Left lung (tissue), 4 donors: ENCODE measurements at regions not wholly inside any gene's neighbourhood (a gene's known extent, or its start where the extent isn't known, plus 50 kb on each side); places are given as distances from the start of the nearest gene placed in this dataset.

ENCODE experiments used
- ATAC-seq: fragments of 200-7000 bp; cut with Tn5 transposase; one replicate; pipeline ENCODE4 v1.9.1; 2020; ENCODE audit warnings: moderate library complexity
- DNase-seq, 4 donors: peaks; one replicate each; pipeline ENCODE4 v3.0.0-alpha.2; 2013 to 2020
- H3K27ac ChIP-seq, 2 donors: fragments of 200-600 bp; sonication (generic) in 1 of 2; one replicate each; pipeline versions ENCODE4 v1.5.0 to v1.8.0; 2020 to 2021
- H3K27me3 ChIP-seq, 2 donors: fragments of 200-600 bp; sonication (generic) in 1 of 2; one replicate each; pipeline versions ENCODE4 v1.5.0 to v1.8.0; 2020 to 2021
- H3K36me3 ChIP-seq, 2 donors: fragments of 200-600 bp; sonication (generic) in 1 of 2; one replicate each; pipeline versions ENCODE4 v1.5.0 to v1.8.0; 2020 to 2021
- H3K4me1 ChIP-seq, 2 donors: fragments of 200-600 bp; one replicate each; pipeline ENCODE4 v1.8.0; 2021
- H3K4me3 ChIP-seq, 2 donors: fragments of 200-600 bp; sonication (generic) in 1 of 2; one replicate each; pipeline versions ENCODE4 v1.5.0 to v1.8.0; 2020 to 2021; ENCODE audit warnings: mild to moderate bottlenecking in 1 of 2
- H3K9me3 ChIP-seq, 2 donors: fragments of 200-600 bp; sonication (generic) in 1 of 2; one replicate each; pipeline versions ENCODE4 v1.5.0 to v1.8.0; 2020 to 2021
- intact Hi-C, 2 donors: fragments of 100-400 bp; cut with DNase I; formaldehyde crosslinking; loops; one replicate each; pipeline versions ENCODE4 v1.11.2 to v1.14.2; 2022
- TF ChIP-seq, protein P1 (sequence below), 2 donors: fragments of 200-600 bp; sonication (generic) in 1 of 2; IDR thresholded peaks; one replicate each; pipeline versions ENCODE4 v1.5.0 to v1.8.0; 2021; ENCODE audit warnings: antibody characterized with exemption in 2 of 2
- donor health status: DM: no; HTN: yes; CAD: no.
- donor health status: DM: no; HTN: no; CAD: no.

DNA sequence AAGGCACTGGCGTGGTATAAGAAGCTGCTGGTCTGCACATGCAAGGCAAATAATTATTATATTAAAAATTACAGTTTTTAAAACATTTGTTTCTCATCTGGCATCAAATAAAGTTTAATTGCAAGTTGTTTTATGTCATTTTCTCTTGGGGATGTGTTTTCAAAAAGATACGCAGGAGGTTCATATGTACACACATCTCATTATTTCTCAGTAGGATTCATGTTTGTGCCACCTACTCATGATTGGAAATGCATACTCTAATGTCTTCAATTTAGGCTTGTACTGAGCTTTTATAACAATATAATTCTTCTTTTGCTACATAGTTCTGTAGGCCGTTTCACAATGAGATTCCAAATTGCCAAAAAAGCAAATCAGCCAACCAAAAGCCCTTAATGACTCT lies 244.2 kb upstream of the MEF2C start:
- ATAC-seq (no peak), DNase-seq (peak in 2 of 4 donors; percentile 85 to 89)
- Histone ChIP-seq H3K27ac (no peak overlapping the region), H3K27me3 (no peaks in the 10 kb centered on the region), H3K36me3 (no peaks in the 10 kb centered on the region), H3K9me3 (peaks cover 0 to 4% of the 10 kb centered on the region in 2 donors), H3K4me3 (no peak overlapping the region), H3K4me1 (no peaks in the 10 kb centered on the region)
- TF ChIP-seq, protein P1, sequence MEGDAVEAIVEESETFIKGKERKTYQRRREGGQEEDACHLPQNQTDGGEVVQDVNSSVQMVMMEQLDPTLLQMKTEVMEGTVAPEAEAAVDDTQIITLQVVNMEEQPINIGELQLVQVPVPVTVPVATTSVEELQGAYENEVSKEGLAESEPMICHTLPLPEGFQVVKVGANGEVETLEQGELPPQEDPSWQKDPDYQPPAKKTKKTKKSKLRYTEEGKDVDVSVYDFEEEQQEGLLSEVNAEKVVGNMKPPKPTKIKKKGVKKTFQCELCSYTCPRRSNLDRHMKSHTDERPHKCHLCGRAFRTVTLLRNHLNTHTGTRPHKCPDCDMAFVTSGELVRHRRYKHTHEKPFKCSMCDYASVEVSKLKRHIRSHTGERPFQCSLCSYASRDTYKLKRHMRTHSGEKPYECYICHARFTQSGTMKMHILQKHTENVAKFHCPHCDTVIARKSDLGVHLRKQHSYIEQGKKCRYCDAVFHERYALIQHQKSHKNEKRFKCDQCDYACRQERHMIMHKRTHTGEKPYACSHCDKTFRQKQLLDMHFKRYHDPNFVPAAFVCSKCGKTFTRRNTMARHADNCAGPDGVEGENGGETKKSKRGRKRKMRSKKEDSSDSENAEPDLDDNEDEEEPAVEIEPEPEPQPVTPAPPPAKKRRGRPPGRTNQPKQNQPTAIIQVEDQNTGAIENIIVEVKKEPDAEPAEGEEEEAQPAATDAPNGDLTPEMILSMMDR (IDR thresholded peaks at IDR 0.05): no peak
- intact Hi-C loops: no loop called here

DNA sequence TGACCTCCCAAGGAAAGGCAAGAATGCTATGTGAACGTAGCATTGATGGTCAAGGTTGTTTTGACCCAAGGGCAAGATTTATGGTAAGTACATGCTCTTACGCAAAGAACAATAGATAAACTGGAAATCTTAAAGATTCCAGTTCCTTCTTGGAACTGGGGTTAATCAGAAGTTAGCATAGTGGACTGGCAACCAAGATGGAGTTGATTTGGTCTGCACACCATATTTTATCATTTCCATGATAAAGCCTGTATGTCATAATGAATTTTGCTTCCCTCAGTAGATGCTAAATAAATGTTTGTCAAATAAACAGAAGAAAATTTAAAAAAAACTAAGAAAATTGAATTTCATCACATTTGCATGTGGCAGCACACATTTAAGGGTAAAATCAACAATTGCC lies 242.4 kb upstream of the MEF2C start:
- H3K9me3 ChIP-seq: peaks cover 0 to 4% of the 10 kb centered on the region in 2 donors
- no peaks in the 10 kb centered on the region for H3K27me3 ChIP-seq
- peaks cover 0 to 9% of the 10 kb centered on the region in 2 donors for H3K4me1 ChIP-seq
- no peak overlapping the region for H3K4me3 ChIP-seq
- no peak for ATAC-seq
- no peak overlapping the region for H3K27ac ChIP-seq
- intact Hi-C loops: no loop called here
- DNase-seq: no peak
- TF ChIP-seq, protein P1 (IDR thresholded peaks at IDR 0.05): no peak
- H3K36me3 ChIP-seq: no peaks in the 10 kb centered on the region

DNA sequence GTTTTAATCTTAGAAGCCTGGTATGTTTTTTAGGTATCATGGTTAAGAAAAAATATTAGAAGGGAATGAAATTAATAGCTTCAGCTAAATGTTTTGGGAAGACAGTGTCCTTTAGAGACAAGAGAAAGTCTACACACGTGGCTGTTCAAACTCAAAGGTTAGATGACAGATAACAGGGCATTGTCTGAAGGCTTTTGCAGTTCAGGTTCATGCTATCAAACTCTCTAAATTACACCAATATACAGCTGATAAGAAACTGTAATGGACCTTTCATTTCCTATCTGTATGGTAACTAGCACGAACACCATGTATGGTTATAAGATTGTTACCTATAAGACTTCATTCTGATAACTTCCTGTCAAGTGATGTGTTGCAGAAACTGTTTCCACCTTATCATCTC lies 240.6 kb upstream of the MEF2C start:
- TF ChIP-seq, protein P1 (IDR thresholded peaks at IDR 0.05): no peak
- no peak overlapping the region for H3K4me3 ChIP-seq
- ATAC-seq (no peak), DNase-seq (no peak)
- intact Hi-C loops: no loop called here
- H3K4me1 ChIP-seq: peaks cover 0 to 17% of the 10 kb centered on the region in 2 donors
- peaks cover 0 to 4% of the 10 kb centered on the region in 2 donors for H3K9me3 ChIP-seq
- H3K27me3 ChIP-seq: no peaks in the 10 kb centered on the region
- H3K27ac ChIP-seq: no peak overlapping the region
- H3K36me3 ChIP-seq: no peaks in the 10 kb centered on the region

DNA sequence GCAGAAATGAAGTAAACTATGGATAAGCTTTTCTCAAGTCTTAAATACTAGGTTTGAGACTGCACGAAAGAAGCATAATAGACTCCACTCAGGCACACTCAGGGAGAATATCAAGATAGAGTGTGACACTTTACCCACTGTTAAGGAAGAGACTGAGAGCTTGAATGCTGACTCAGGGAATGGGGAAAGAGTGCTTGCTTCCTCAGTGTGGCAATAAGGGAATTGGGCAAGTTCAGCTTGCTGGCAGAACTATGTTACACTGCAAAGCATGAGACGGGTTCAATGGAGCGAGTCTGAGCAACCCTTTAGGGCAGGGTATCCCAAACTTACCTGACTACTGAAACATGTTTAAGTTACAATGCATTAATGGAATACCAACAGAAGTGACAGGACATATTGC lies 237.7 kb upstream of the MEF2C start:
- ATAC-seq (peak; percentile 66), DNase-seq (peak in 2 of 4 donors; percentile 1 to 42)
- intact Hi-C loops: no loop called here

DNA sequence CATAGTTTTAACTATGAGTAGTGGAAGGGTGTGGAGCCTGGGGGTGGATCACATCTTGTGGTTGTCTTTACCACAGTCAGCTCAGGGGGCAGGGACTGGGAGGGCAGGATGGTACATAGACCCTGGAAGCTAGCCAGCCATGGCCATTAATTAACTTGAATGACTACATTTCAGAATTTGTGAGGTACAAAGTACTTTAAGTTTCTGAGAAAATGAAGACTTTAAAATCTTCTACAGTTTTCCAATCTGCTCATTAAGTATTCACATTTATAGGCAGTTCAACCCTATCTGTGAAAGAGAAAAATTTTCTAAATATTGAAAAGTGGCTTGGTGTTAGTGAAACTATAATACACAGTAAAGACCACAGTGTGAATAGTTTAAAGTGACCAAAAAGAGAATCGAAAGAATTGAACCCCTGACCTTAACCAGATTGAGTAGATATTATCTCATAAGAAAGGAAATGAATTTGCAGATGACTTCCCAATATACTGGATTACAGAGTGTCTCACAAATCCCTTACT lies 234.2 kb upstream of the MEF2C start:
- H3K36me3 ChIP-seq: no peaks in the 10 kb centered on the region
- ATAC-seq: no peak
- no peak for DNase-seq
- intact Hi-C loops: no loop called here
- H3K27me3 ChIP-seq: no peaks in the 10 kb centered on the region
- H3K9me3 ChIP-seq: no peaks in the 10 kb centered on the region
- no peak overlapping the region for H3K27ac ChIP-seq
- H3K4me3 ChIP-seq: no peak overlapping the region
- peaks cover 0 to 17% of the 10 kb centered on the region in 2 donors for H3K4me1 ChIP-seq
- TF ChIP-seq, protein P1 (IDR thresholded peaks at IDR 0.05): no peak

More for the DNA sequence above, 237.7 kb upstream of the MEF2C start:
- H3K4me1 ChIP-seq: peaks cover 0 to 17% of the 10 kb centered on the region in 2 donors
- H3K27me3 ChIP-seq: no peaks in the 10 kb centered on the region
- no peaks in the 10 kb centered on the region for H3K9me3 ChIP-seq
- H3K4me3 ChIP-seq: no peak overlapping the region
- TF ChIP-seq, protein P1 (IDR thresholded peaks at IDR 0.05): no peak
- H3K36me3 ChIP-seq: no peaks in the 10 kb centered on the region
- H3K27ac ChIP-seq: peak overlapping the region in 1 of 2 donors; percentile 56
